ENCODE measurements at regions not wholly inside any gene's neighbourhood (a gene's known extent, or its start where the extent isn't known, plus 50 kb on each side); places are given as distances from the start of the nearest gene placed in this dataset.

- Histone ChIP-seq H3K4me3 (IDR thresholded peaks at IDR 0.05; ENCODE audit: insufficient read depth, low read depth, low read length) (no peak overlapping the region), H3K27me3 (ENCODE audit: insufficient read depth, low read depth) (no peaks in the 10 kb centered on the region), H3K9ac (no peak overlapping the region), H4K20me1 (ENCODE audit: insufficient read depth) (no peaks in the 10 kb centered on the region), H3K4me2 (no peak overlapping the region), H2AFZ (ENCODE audit: low read depth) (no peak overlapping the region), H3K4me1 (ENCODE audit: low read depth, poor library complexity, severe bottlenecking) (no peaks in the 10 kb centered on the region), H3K36me3 (ENCODE audit: insufficient read depth) (no peaks in the 10 kb centered on the region), H3K27ac (no peak overlapping the region), H3K79me2 (ENCODE audit: insufficient read depth, low read depth) (no peaks in the 10 kb centered on the region)
- TF ChIP-seq CTCF (conservative IDR thresholded peaks at IDR 0.05; ENCODE audit: low read depth, low read length), result no peak
Observed at GRCh38 chr3:71905426-71905825, 120.5 kb upstream of the PROK2 start.

- no peak overlapping the region for H3K4me2 ChIP-seq
- no peak overlapping the region for H3K4me3 ChIP-seq (IDR thresholded peaks at IDR 0.05; ENCODE audit: insufficient read depth, low read depth, low read length)
- H3K9ac ChIP-seq, result no peak overlapping the region
- no peaks in the 10 kb centered on the region for H3K79me2 ChIP-seq (ENCODE audit: insufficient read depth, low read depth)
- no peaks in the 10 kb centered on the region for H4K20me1 ChIP-seq (ENCODE audit: insufficient read depth)
- H3K27me3 ChIP-seq (ENCODE audit: insufficient read depth, low read depth), result no peaks in the 10 kb centered on the region
- no peak for TF ChIP-seq CTCF (conservative IDR thresholded peaks at IDR 0.05; ENCODE audit: low read depth, low read length)
- H2AFZ ChIP-seq (ENCODE audit: low read depth), result no peak overlapping the region
- H3K36me3 ChIP-seq (ENCODE audit: insufficient read depth), result no peaks in the 10 kb centered on the region
- H3K4me1 ChIP-seq (ENCODE audit: low read depth, poor library complexity, severe bottlenecking), result no peaks in the 10 kb centered on the region
- no peak overlapping the region for H3K27ac ChIP-seq
Observed at GRCh38 chr3:71903936-71904335, 119.0 kb upstream of the PROK2 start.

GRCh38 chr3:71903112-71903495, 118.2 kb upstream of the PROK2 start:
- H3K9ac ChIP-seq, result no peak overlapping the region
- H3K4me3 ChIP-seq (IDR thresholded peaks at IDR 0.05; ENCODE audit: insufficient read depth, low read depth, low read length), result no peak overlapping the region
- H3K27ac ChIP-seq, result no peak overlapping the region
- no peaks in the 10 kb centered on the region for H3K79me2 ChIP-seq (ENCODE audit: insufficient read depth, low read depth)
- H3K4me2 ChIP-seq, result no peak overlapping the region
- no peaks in the 10 kb centered on the region for H4K20me1 ChIP-seq (ENCODE audit: insufficient read depth)
- no peak for TF ChIP-seq CTCF (conservative IDR thresholded peaks at IDR 0.05; ENCODE audit: low read depth, low read length)
- no peaks in the 10 kb centered on the region for H3K27me3 ChIP-seq (ENCODE audit: insufficient read depth, low read depth)
- no peak overlapping the region for H2AFZ ChIP-seq (ENCODE audit: low read depth)
- H3K4me1 ChIP-seq (ENCODE audit: low read depth, poor library complexity, severe bottlenecking), result no peaks in the 10 kb centered on the region
- no peaks in the 10 kb centered on the region for H3K36me3 ChIP-seq (ENCODE audit: insufficient read depth)

GRCh38 chr3:71902258-71903111, 117.5 kb upstream of the PROK2 start:
- Histone ChIP-seq H3K4me3 (IDR thresholded peaks at IDR 0.05; ENCODE audit: insufficient read depth, low read depth, low read length) (no peak overlapping the region), H3K9ac (no peak overlapping the region), H4K20me1 (ENCODE audit: insufficient read depth) (no peaks in the 10 kb centered on the region), H3K36me3 (ENCODE audit: insufficient read depth) (no peaks in the 10 kb centered on the region), H3K4me2 (no peak overlapping the region), H3K79me2 (ENCODE audit: insufficient read depth, low read depth) (no peaks in the 10 kb centered on the region), H3K27me3 (ENCODE audit: insufficient read depth, low read depth) (no peaks in the 10 kb centered on the region), H3K27ac (no peak overlapping the region), H3K4me1 (ENCODE audit: low read depth, poor library complexity, severe bottlenecking) (no peaks in the 10 kb centered on the region), H2AFZ (ENCODE audit: low read depth) (no peak overlapping the region)
- no peak for TF ChIP-seq CTCF (conservative IDR thresholded peaks at IDR 0.05; ENCODE audit: low read depth, low read length)
